ENCODE measurements at regions not wholly inside any gene's neighbourhood (a gene's known extent, or its start where the extent isn't known, plus 50 kb on each side); places are given as distances from the start of the nearest gene placed in this dataset.

GRCh38 chr5:125306741-125307140 is 560.3 kb upstream of the ZNF608 start:
- Histone ChIP-seq H3K36me3 (ENCODE audit: insufficient read depth) (no peaks in the 10 kb centered on the region), H3K4me1 (ENCODE audit: insufficient read depth) (no peaks in the 10 kb centered on the region), H3K4me3 (ENCODE audit: low read depth, low read length) (no peak overlapping the region), H3K27ac (ENCODE audit: low read depth) (no peak overlapping the region)
- DNase-seq (ENCODE audit: extremely low spot score): no peak
- WGBS: 97% methylated on average over 3 of the region's 3 CpGs

- H3K27ac ChIP-seq (ENCODE audit: low read depth): no peak overlapping the region
- no peak for DNase-seq (ENCODE audit: extremely low spot score)
- H3K4me3 ChIP-seq (ENCODE audit: low read depth, low read length): no peak overlapping the region
- no peaks in the 10 kb centered on the region for H3K4me1 ChIP-seq (ENCODE audit: insufficient read depth)
- no peaks in the 10 kb centered on the region for H3K36me3 ChIP-seq (ENCODE audit: insufficient read depth)
These were observed 564.3 kb upstream of the ZNF608 start for GRCh38 chr5:125310749-125311148.

- Histone ChIP-seq H3K4me1 (ENCODE audit: insufficient read depth) (no peaks in the 10 kb centered on the region), H3K36me3 (ENCODE audit: insufficient read depth) (no peaks in the 10 kb centered on the region), H3K4me3 (ENCODE audit: low read depth, low read length) (no peak overlapping the region), H3K27ac (ENCODE audit: low read depth) (no peak overlapping the region)
- 55% methylated on average over 1 of the region's 1 CpG for WGBS
- no peak for DNase-seq (ENCODE audit: extremely low spot score)
These were observed 565.3 kb upstream of the ZNF608 start for GRCh38 chr5:125311743-125312142.

- 97% methylated on average over 4 of the region's 4 CpGs for WGBS
- H3K4me3 ChIP-seq (ENCODE audit: low read depth, low read length): no peak overlapping the region
- H3K27ac ChIP-seq (ENCODE audit: low read depth): no peak overlapping the region
- H3K4me1 ChIP-seq (ENCODE audit: insufficient read depth): no peaks in the 10 kb centered on the region
- H3K36me3 ChIP-seq (ENCODE audit: insufficient read depth): no peaks in the 10 kb centered on the region
- no peak for DNase-seq (ENCODE audit: extremely low spot score)
These were observed 567.1 kb upstream of the ZNF608 start for GRCh38 chr5:125313555-125313954.

GRCh38 chr5:125315306-125315705 is 568.9 kb upstream of the ZNF608 start:
- no peak for DNase-seq (ENCODE audit: extremely low spot score)
- WGBS: 95% methylated on average over 1 of the region's 1 CpG
- Histone ChIP-seq H3K27ac (ENCODE audit: low read depth) (no peak overlapping the region), H3K36me3 (ENCODE audit: insufficient read depth) (no peaks in the 10 kb centered on the region), H3K4me1 (ENCODE audit: insufficient read depth) (no peaks in the 10 kb centered on the region), H3K4me3 (ENCODE audit: low read depth, low read length) (no peak overlapping the region)

- H3K27ac ChIP-seq (ENCODE audit: low read depth): no peak overlapping the region
- 86% methylated on average over 3 of the region's 3 CpGs for WGBS
- H3K4me3 ChIP-seq (ENCODE audit: low read depth, low read length): no peak overlapping the region
- no peaks in the 10 kb centered on the region for H3K36me3 ChIP-seq (ENCODE audit: insufficient read depth)
- DNase-seq (ENCODE audit: extremely low spot score): no peak
- no peaks in the 10 kb centered on the region for H3K4me1 ChIP-seq (ENCODE audit: insufficient read depth)
These were observed 570.0 kb upstream of the ZNF608 start for GRCh38 chr5:125316391-125316790.

GRCh38 chr5:125316915-125317535 is 570.6 kb upstream of the ZNF608 start:
- WGBS: 70% methylated on average over 7 of the region's 7 CpGs
- Histone ChIP-seq H3K36me3 (ENCODE audit: insufficient read depth) (no peaks in the 10 kb centered on the region), H3K27ac (ENCODE audit: low read depth) (no peak overlapping the region), H3K4me3 (ENCODE audit: low read depth, low read length) (no peak overlapping the region), H3K4me1 (ENCODE audit: insufficient read depth) (no peaks in the 10 kb centered on the region)
- DNase-seq (ENCODE audit: extremely low spot score): no peak

GRCh38 chr5:125317536-125317995 is 571.1 kb upstream of the ZNF608 start:
- no peak for DNase-seq (ENCODE audit: extremely low spot score)
- WGBS: 80% methylated on average over 5 of the region's 5 CpGs
- Histone ChIP-seq H3K27ac (ENCODE audit: low read depth) (no peak overlapping the region), H3K4me1 (ENCODE audit: insufficient read depth) (no peaks in the 10 kb centered on the region), H3K4me3 (ENCODE audit: low read depth, low read length) (no peak overlapping the region), H3K36me3 (ENCODE audit: insufficient read depth) (no peaks in the 10 kb centered on the region)

GRCh38 chr5:125321654-125322053 is 575.2 kb upstream of the ZNF608 start:
- Histone ChIP-seq H3K36me3 (ENCODE audit: insufficient read depth) (no peaks in the 10 kb centered on the region), H3K4me3 (ENCODE audit: low read depth, low read length) (no peak overlapping the region), H3K27ac (ENCODE audit: low read depth) (no peak overlapping the region), H3K4me1 (ENCODE audit: insufficient read depth) (no peaks in the 10 kb centered on the region)
- no peak for DNase-seq (ENCODE audit: extremely low spot score)
- WGBS: 95% methylated on average over 1 of the region's 1 CpG

- no peak for DNase-seq (ENCODE audit: extremely low spot score)
- WGBS: 21% methylated on average over 2 of the region's 2 CpGs
- Histone ChIP-seq H3K4me1 (ENCODE audit: insufficient read depth) (no peaks in the 10 kb centered on the region), H3K27ac (ENCODE audit: low read depth) (no peak overlapping the region), H3K36me3 (ENCODE audit: insufficient read depth) (no peaks in the 10 kb centered on the region), H3K4me3 (ENCODE audit: low read depth, low read length) (no peak overlapping the region)
These were observed 577.2 kb upstream of the ZNF608 start for GRCh38 chr5:125323613-125324012.

- no peak overlapping the region for H3K4me3 ChIP-seq (ENCODE audit: low read depth, low read length)
- 54% methylated on average over 4 of the region's 4 CpGs for WGBS
- DNase-seq (ENCODE audit: extremely low spot score): no peak
- no peaks in the 10 kb centered on the region for H3K36me3 ChIP-seq (ENCODE audit: insufficient read depth)
- no peaks in the 10 kb centered on the region for H3K4me1 ChIP-seq (ENCODE audit: insufficient read depth)
- H3K27ac ChIP-seq (ENCODE audit: low read depth): no peak overlapping the region
These were observed 579.2 kb upstream of the ZNF608 start for GRCh38 chr5:125325488-125326149.

GRCh38 chr5:125326150-125326510 is 579.7 kb upstream of the ZNF608 start:
- H3K27ac ChIP-seq (ENCODE audit: low read depth): no peak overlapping the region
- H3K4me3 ChIP-seq (ENCODE audit: low read depth, low read length): no peak overlapping the region
- peak; percentile 76 for DNase-seq (ENCODE audit: extremely low spot score)
- H3K36me3 ChIP-seq (ENCODE audit: insufficient read depth): no peaks in the 10 kb centered on the region
- H3K4me1 ChIP-seq (ENCODE audit: insufficient read depth): no peaks in the 10 kb centered on the region

- WGBS: 93% methylated on average over 3 of the region's 3 CpGs
- DNase-seq (ENCODE audit: extremely low spot score): no peak
- no peak overlapping the region for H3K4me3 ChIP-seq (ENCODE audit: low read depth, low read length)
- no peak overlapping the region for H3K27ac ChIP-seq (ENCODE audit: low read depth)
- H3K4me1 ChIP-seq (ENCODE audit: insufficient read depth): no peaks in the 10 kb centered on the region
- no peaks in the 10 kb centered on the region for H3K36me3 ChIP-seq (ENCODE audit: insufficient read depth)
These were observed 581.2 kb upstream of the ZNF608 start for GRCh38 chr5:125327676-125328075.

- H3K36me3 ChIP-seq (ENCODE audit: insufficient read depth): no peaks in the 10 kb centered on the region
- H3K4me3 ChIP-seq (ENCODE audit: low read depth, low read length): no peak overlapping the region
- no peak overlapping the region for H3K27ac ChIP-seq (ENCODE audit: low read depth)
- H3K4me1 ChIP-seq (ENCODE audit: insufficient read depth): no peaks in the 10 kb centered on the region
- DNase-seq (ENCODE audit: extremely low spot score): no peak
- WGBS: 91% methylated on average over 1 of the region's 1 CpG
These were observed 585.7 kb upstream of the ZNF608 start for GRCh38 chr5:125331987-125332598.

All from urinary bladder (tissue), 3 donors.